Keratinocyte (primary cell): ENCODE measurements at regions not wholly inside any gene's neighbourhood (a gene's known extent, or its start where the extent isn't known, plus 50 kb on each side); places are given as distances from the start of the nearest gene placed in this dataset.

Source experiments
- DNase-seq: peaks from one replicate; pipeline ENCODE4 v3.0.0-alpha.2; 2011; ENCODE audit warnings: low read depth, missing footprints, low spot score
- FAIRE-seq: peaks from 2 replicates; lab custom pipeline; 2011; peaks lifted over from hg19 to GRCh38; lab: Jason Lieb, UNC
- H2AFZ ChIP-seq: 2 replicates; pipeline ENCODE4 v1.6.0; 2012; ENCODE audit warnings: low read length, control low read depth, inconsistent platforms; ENCODE audit not compliant: control insufficient read depth
- H3K27ac ChIP-seq: 2 replicates; pipeline ENCODE4 v1.5.1; 2011; ENCODE audit warnings: low read length; ENCODE audit not compliant: control insufficient read depth, insufficient read depth
- H3K27me3 ChIP-seq: 3 replicates; pipeline ENCODE4 v1.6.0; 2011; ENCODE audit warnings: low read length; ENCODE audit not compliant: control insufficient read depth, insufficient read depth; ENCODE audit errors: extremely low read depth
- H3K36me3 ChIP-seq, 2 experiments: 2 replicates in 1 of 2; 3 replicates in 1 of 2; pipeline ENCODE4 v1.5.1; 2011; ENCODE audit warnings: low read length in 2 of 2, mild to moderate bottlenecking in 1 of 2; ENCODE audit not compliant: control insufficient read depth in 2 of 2, insufficient read depth in 2 of 2; ENCODE audit errors: extremely low read depth in 1 of 2
- H3K4me1 ChIP-seq: 3 replicates; pipeline ENCODE4 v1.5.1; 2011; ENCODE audit warnings: low read length; ENCODE audit not compliant: control insufficient read depth, insufficient read depth; ENCODE audit errors: extremely low read depth
- H3K4me2 ChIP-seq: 3 replicates; pipeline ENCODE4 v1.6.0; 2011; ENCODE audit warnings: low read depth, low read length; ENCODE audit not compliant: control insufficient read depth, insufficient read depth; ENCODE audit errors: extremely low read depth
- H3K4me3 ChIP-seq, 3 experiments: fragments of 200-600 bp in 1 of 3; sonication (generic) in 1 of 3; 2 replicates in 2 of 3; 3 replicates in 1 of 3; pipeline ENCODE4 v1.5.1; 2011 to 2016; ENCODE audit warnings: low read length in 3 of 3, mild to moderate bottlenecking in 3 of 3, control low read depth in 2 of 3, inconsistent platforms in 1 of 3, low read depth in 1 of 3, mixed read lengths in 1 of 3, mixed run types in 1 of 3, moderate library complexity in 1 of 3; ENCODE audit not compliant: control insufficient read depth in 2 of 3, insufficient read depth in 2 of 3; ENCODE audit errors: extremely low read depth in 1 of 3
- H3K79me2 ChIP-seq: 2 replicates; pipeline ENCODE4 v1.6.0; 2012; ENCODE audit warnings: low read length; ENCODE audit not compliant: control insufficient read depth, insufficient read depth
- H3K9ac ChIP-seq: 3 replicates; pipeline ENCODE4 v1.6.0; 2011; ENCODE audit warnings: low read length; ENCODE audit not compliant: control insufficient read depth, insufficient read depth; ENCODE audit errors: extremely low read depth
- H3K9me1 ChIP-seq: 3 replicates; pipeline ENCODE4 v1.6.0; 2011; ENCODE audit warnings: low read length; ENCODE audit not compliant: control insufficient read depth, insufficient read depth; ENCODE audit errors: extremely low read depth
- H3K9me3 ChIP-seq: 2 replicates; pipeline ENCODE4 v1.5.1; 2012; ENCODE audit warnings: low read depth, low read length; ENCODE audit not compliant: control insufficient read depth
- H4K20me1 ChIP-seq: 3 replicates; pipeline ENCODE4 v1.6.0; 2011; ENCODE audit warnings: low read length; ENCODE audit not compliant: control insufficient read depth, insufficient read depth; ENCODE audit errors: extremely low read depth
- CTCF ChIP-seq, 3 experiments: IDR thresholded peaks in 1 of 3; conservative IDR thresholded peaks in 1 of 3; optimal IDR thresholded peaks in 1 of 3; 2 replicates in 2 of 3; 3 replicates in 1 of 3; pipeline versions ENCODE3 to v1.5.1; 2011; ENCODE audit warnings: low read length in 3 of 3, mild to moderate bottlenecking in 3 of 3, moderate library complexity in 2 of 3, control low read depth in 1 of 3, inconsistent platforms in 1 of 3; ENCODE audit not compliant: insufficient read depth in 2 of 3; ENCODE audit errors: extremely low read depth in 1 of 3
- EZH2 ChIP-seq: IDR thresholded peaks from one replicate; pipeline ENCODE4 v1.6.1; 2012; ENCODE audit warnings: inconsistent platforms, mild to moderate bottlenecking, low read length, moderate library complexity
- dilution Hi-C: fragments of 300-500 bp; cut with MboI; formaldehyde crosslinking; loops from one replicate; pipeline ENCODE4 v1.7.0; 2020; ENCODE audit warnings: low sequenced_read_pairs; ENCODE audit not compliant: extremely low pct_ligation_motif_present

GRCh38 chr1:87684713-87685205 lies 356.1 kb downstream of the LMO4 start:
- Histone ChIP-seq H3K4me1 (no peaks in the 10 kb centered on the region), H3K27me3 (no peaks in the 10 kb centered on the region), H3K27ac (no peak overlapping the region), H3K79me2 (no peaks in the 10 kb centered on the region), H4K20me1 (no peaks in the 10 kb centered on the region), H3K9me3 (no peaks in the 10 kb centered on the region), H2AFZ (no peak overlapping the region), H3K36me3 (no peaks in the 10 kb centered on the region), H3K4me2 (no peak overlapping the region), H3K9ac (no peak overlapping the region), H3K9me1 (no peaks in the 10 kb centered on the region), H3K4me3 (no peak overlapping the region)
- dilution Hi-C loops: no loop called here
- TF ChIP-seq CTCF (optimal IDR thresholded peaks at IDR 0.05 in 1 of 3, IDR thresholded peaks at IDR 0.05 in 1 of 3, conservative IDR thresholded peaks at IDR 0.05 in 1 of 3; ENCODE audit: extremely low read depth in 1 of 3, insufficient read depth in 2 of 3, low read length in 3 of 3): no peak
- no peak for TF ChIP-seq EZH2
- DNase-seq (no peak), FAIRE-seq (no peak)

DNA sequence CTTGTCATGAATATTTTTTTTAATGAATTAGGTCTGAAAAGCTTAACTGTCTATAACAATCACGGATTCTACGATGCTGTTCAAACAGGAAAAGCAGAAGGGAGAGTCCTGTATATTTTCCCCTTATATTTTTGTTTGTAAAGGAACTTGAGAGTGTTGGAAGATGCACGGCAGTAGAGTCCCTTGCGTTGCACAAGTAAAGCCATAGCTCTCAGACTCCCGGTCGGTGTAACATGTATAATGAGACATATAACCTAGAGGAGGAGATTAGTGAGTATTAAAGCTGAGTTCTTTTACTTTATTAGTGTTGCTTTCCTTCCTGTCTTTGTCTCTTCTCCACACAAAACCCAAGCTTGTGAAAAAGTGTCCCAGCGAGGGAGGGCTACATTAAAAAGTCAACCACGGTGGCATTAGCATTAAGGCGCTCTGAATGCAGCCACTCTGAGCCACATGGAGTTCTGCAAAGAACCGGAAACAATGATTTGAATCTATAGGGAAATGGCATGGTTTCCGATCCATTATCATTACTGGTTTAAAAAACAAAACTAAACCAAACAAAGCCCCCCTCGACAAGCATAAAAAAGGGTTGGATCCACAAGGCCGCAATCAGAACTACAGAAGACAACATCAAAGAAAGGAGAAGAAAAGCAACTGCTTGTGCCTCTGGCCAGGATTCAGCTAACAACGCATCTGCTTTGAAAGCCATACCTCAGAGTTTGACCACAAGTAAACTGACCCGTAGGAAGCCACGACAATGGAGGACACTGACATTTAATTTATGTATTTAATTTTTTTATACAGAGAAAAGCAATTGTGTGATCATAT lies 356.8 kb downstream of the LMO4 start:
- Histone ChIP-seq H3K9me1 (no peaks in the 10 kb centered on the region), H3K36me3 (no peaks in the 10 kb centered on the region), H3K27ac (no peak overlapping the region), H2AFZ (no peak overlapping the region), H3K4me3 (no peak overlapping the region), H3K9ac (no peak overlapping the region), H3K4me2 (no peak overlapping the region), H3K9me3 (no peaks in the 10 kb centered on the region), H3K27me3 (no peaks in the 10 kb centered on the region), H4K20me1 (no peaks in the 10 kb centered on the region), H3K79me2 (no peaks in the 10 kb centered on the region), H3K4me1 (no peaks in the 10 kb centered on the region)
- FAIRE-seq: no peak
- DNase-seq: no peak
- TF ChIP-seq EZH2 (no peak), CTCF (optimal IDR thresholded peaks at IDR 0.05 in 1 of 3, IDR thresholded peaks at IDR 0.05 in 1 of 3, conservative IDR thresholded peaks at IDR 0.05 in 1 of 3; ENCODE audit: extremely low read depth in 1 of 3, insufficient read depth in 2 of 3, low read length in 3 of 3) (no peak)
- dilution Hi-C loops: no loop called here
